Osteocyte (in vitro differentiated cells): ENCODE measurements at regions not wholly inside any gene's neighbourhood (a gene's known extent, or its start where the extent isn't known, plus 50 kb on each side); places are given as distances from the start of the nearest gene placed in this dataset.
"Not testable (repeated sequence)": the region's sequence is repeated elsewhere in the genome, so short reads cannot be mapped to it uniquely, and the experiment has no call there.

Experiments used
- DNase-seq: peaks from one replicate; pipeline ENCODE4 v3.0.0; 2021; ENCODE audit warnings: mixed read lengths; ENCODE audit not compliant: unreplicated experiment; ENCODE audit errors: extremely low spot score
- H3K27ac Mint-ChIP-seq: one replicate; pipeline ENCODE4 v1.8.0; 2021; ENCODE audit warnings: mild to moderate bottlenecking, mixed read lengths; ENCODE audit not compliant: unreplicated experiment
- H3K27me3 Mint-ChIP-seq: one replicate; pipeline ENCODE4 v1.8.0; 2021; ENCODE audit warnings: mixed read lengths; ENCODE audit not compliant: unreplicated experiment
- H3K36me3 Mint-ChIP-seq: one replicate; pipeline ENCODE4 v1.8.0; 2021; ENCODE audit warnings: mixed read lengths; ENCODE audit not compliant: unreplicated experiment
- H3K4me1 Mint-ChIP-seq: one replicate; pipeline ENCODE4 v1.8.0; 2021; ENCODE audit warnings: mixed read lengths; ENCODE audit not compliant: unreplicated experiment
- H3K4me3 Mint-ChIP-seq: one replicate; pipeline ENCODE4 v1.8.0; 2021; ENCODE audit warnings: mild to moderate bottlenecking, moderate library complexity, mixed read lengths; ENCODE audit not compliant: unreplicated experiment
- H3K9me3 Mint-ChIP-seq: one replicate; pipeline ENCODE4 v1.8.0; 2021; ENCODE audit warnings: mixed read lengths; ENCODE audit not compliant: unreplicated experiment
- CTCF ChIP-seq: fragments of 200-600 bp; sonication (generic); IDR thresholded peaks from 2 replicates; pipeline ENCODE4 v1.5.0; 2021; ENCODE audit warnings: antibody characterized with exemption, mild to moderate bottlenecking, moderate library complexity

GRCh38 chr17:51481370-51481769 is 221.0 kb downstream of the UTP18 start:
- H3K9me3 Mint-ChIP-seq: peaks cover 19% of the 10 kb centered on the region
- DNase-seq: no peak
- no peak overlapping the region for H3K4me3 Mint-ChIP-seq
- TF ChIP-seq CTCF: no peak
- H3K27ac Mint-ChIP-seq: no peak overlapping the region
- H3K36me3 Mint-ChIP-seq: no peaks in the 10 kb centered on the region
- H3K27me3 Mint-ChIP-seq: no peaks in the 10 kb centered on the region
- H3K4me1 Mint-ChIP-seq: no peaks in the 10 kb centered on the region

GRCh38 chr17:51482248-51482647 is 221.9 kb downstream of the UTP18 start:
- DNase-seq, H3K36me3 Mint-ChIP-seq, H3K27me3 Mint-ChIP-seq, H3K27ac Mint-ChIP-seq, H3K4me3 Mint-ChIP-seq, H3K4me1 Mint-ChIP-seq: not testable (repeated sequence)
- peaks cover 19% of the 10 kb centered on the region for H3K9me3 Mint-ChIP-seq

- no peak overlapping the region for H3K27ac Mint-ChIP-seq
- no peak overlapping the region for H3K4me3 Mint-ChIP-seq
- no peaks in the 10 kb centered on the region for H3K4me1 Mint-ChIP-seq
- no peaks in the 10 kb centered on the region for H3K27me3 Mint-ChIP-seq
- H3K36me3 Mint-ChIP-seq: no peaks in the 10 kb centered on the region
- no peak for DNase-seq
- no peak for TF ChIP-seq CTCF
- H3K9me3 Mint-ChIP-seq: peaks cover 7% of the 10 kb centered on the region
Observed at GRCh38 chr17:51486091-51486490, 225.7 kb downstream of the UTP18 start.

- no peaks in the 10 kb centered on the region for H3K9me3 Mint-ChIP-seq
- no peaks in the 10 kb centered on the region for H3K27me3 Mint-ChIP-seq
- DNase-seq: no peak
- no peak overlapping the region for H3K27ac Mint-ChIP-seq
- no peaks in the 10 kb centered on the region for H3K4me1 Mint-ChIP-seq
- TF ChIP-seq CTCF: no peak
- H3K4me3 Mint-ChIP-seq: no peak overlapping the region
- H3K36me3 Mint-ChIP-seq: no peaks in the 10 kb centered on the region
Observed at GRCh38 chr17:51486885-51487520, 226.7 kb downstream of the UTP18 start.

- TF ChIP-seq CTCF: peak; percentile 10
- Mint-ChIP-seq H3K27ac (no peak overlapping the region), H3K27me3 (no peaks in the 10 kb centered on the region), H3K36me3 (no peaks in the 10 kb centered on the region), H3K4me3 (no peak overlapping the region), H3K9me3 (no peaks in the 10 kb centered on the region), H3K4me1 (no peaks in the 10 kb centered on the region)
- no peak for DNase-seq
Observed at GRCh38 chr17:51487947-51488346, 227.6 kb downstream of the UTP18 start.

GRCh38 chr17:51491416-51491815 is 231.1 kb downstream of the UTP18 start:
- no peak for TF ChIP-seq CTCF
- no peaks in the 10 kb centered on the region for H3K36me3 Mint-ChIP-seq
- H3K27ac Mint-ChIP-seq: no peak overlapping the region
- no peaks in the 10 kb centered on the region for H3K9me3 Mint-ChIP-seq
- DNase-seq: no peak
- no peaks in the 10 kb centered on the region for H3K4me1 Mint-ChIP-seq
- H3K4me3 Mint-ChIP-seq: no peak overlapping the region
- H3K27me3 Mint-ChIP-seq: no peaks in the 10 kb centered on the region
